Stimulated activated CD4-positive, alpha-beta T cell treated with anti-CD3 and anti-CD28 coated beads, Interleukin-2, amount 100 ng/mL, for 24 hours (primary cell): ENCODE measurements at regions not wholly inside any gene's neighbourhood (a gene's known extent, or its start where the extent isn't known, plus 50 kb on each side); places are given as distances from the start of the nearest gene placed in this dataset.
"Not testable (repeated sequence)": the region's sequence is repeated elsewhere in the genome, so short reads cannot be mapped to it uniquely, and the experiment has no call there.

Experiments
- DNase-seq, 2 donors: peaks; one replicate each; pipeline ENCODE4 v3.0.0-alpha.2; 2020

GRCh38 chr14:24744641-24745040 is 110.7 kb upstream of the GZMB start:
- DNase-seq: no peak

DNA sequence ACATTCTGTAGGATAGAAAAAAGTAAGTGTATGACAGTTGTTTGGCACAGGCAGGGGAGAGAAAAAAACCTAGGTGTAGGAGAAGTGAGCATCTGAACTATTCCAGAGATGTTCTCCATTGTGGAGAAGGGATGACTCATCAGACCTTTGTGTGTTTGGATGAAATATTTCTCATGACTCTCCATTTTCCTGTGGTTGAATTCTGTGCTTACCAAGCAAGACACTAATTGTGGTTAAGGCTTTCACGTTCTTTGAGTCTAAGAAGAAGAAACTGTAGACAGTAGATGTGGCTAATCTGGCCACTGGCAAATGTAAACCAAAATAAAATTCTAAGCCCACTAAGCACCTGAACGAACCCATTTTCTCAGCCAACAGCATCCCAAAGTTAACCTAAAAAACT is 107.9 kb upstream of the GZMB start:
- DNase-seq: no peak

DNA sequence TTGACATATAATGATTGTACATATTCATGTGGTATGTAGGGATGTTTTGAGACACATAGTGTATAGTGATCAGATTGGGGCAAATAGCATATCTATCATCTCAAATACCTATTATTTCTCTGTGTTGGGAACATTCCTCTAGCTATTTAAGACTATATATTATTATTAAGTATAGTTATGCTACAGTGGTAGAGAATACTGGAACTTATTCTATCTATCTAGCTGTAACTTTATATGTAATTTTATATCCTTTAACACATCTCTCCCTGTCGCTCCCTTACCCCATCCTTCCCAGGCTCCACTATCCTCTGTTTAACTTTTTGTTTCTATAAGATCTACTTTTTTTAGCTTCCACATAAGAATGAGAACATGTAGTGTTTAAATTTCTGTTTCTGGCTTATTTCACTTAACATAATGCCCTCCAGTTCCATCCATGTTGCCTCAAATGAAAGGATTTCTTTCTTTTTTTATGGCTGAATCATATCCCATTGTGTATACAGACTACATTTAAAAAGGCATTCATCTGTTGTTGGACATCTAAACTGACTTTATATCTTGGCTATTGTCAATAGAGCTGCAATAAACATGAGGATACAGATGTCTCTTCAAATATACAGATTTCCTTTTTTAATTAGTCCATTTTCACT is 102.1 kb upstream of the GZMB start:
- DNase-seq: no peak

DNA sequence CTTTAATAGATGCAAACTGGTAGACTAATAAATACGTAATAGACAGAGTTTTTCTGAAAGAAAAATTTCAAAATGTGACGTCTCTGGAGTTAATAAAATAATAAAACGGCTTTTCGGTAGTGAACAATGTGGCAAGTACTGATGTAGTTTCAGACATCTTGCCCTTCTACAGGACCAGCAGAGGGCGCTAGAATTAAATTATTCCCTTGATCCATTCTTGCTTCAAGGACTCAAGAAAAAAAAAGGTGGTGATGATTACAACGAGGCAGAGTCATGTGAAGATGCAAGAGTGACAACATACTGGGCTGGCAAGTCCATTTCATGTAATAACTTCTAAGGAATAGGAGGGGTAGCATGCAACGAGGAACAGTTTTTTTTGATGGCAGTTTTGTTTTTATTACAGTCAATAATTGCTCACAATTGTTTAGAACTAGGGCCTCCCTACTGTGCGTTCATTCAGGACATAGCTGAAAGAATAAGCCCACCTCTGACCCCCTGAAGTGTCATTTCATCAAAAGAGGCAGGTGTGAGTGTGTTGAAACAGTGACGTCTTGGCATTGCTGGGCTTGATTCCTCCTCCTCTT is 101.0 kb upstream of the GZMB start:
- peak; percentile 13 to 23 for DNase-seq

DNA sequence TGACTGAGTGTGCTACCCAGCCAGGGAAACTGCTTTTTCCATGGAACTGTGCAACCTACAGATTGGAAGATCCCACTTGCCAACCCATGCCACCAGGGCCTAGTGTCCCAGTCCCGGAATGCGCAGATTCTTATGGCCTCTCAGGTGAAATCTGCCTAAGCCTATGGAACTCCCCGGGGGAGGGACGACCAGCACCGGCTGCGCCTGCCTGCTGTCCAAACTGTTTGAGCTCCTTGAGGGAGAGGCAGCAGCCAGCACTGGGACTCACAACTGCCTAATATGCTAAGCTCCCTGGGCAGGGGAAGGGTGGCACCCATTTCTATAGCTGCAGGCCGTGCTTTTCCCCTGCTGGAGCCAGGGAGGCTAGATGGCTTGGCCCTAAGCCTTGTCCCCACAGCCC is 92.5 kb upstream of the GZMB start:
- no peak for DNase-seq

DNA sequence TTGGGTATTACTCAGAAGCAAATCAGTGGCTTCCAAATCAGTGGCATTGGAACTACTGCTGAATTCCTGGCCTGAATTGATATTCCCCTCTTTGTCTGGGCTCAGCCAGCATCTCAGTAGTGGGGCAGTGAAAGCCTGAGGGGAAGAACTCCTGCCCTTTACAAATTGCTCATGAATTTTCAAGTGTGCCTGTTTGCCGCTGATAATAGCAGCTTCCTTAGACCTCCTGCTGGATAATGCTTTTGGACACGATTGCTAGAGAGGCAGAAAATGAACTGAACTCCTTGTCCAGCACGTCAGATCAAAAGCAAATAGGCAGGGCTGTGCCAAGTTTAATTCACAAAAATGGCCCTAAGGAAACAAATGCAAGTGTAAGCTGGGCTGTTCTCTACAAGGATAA is 91.3 kb upstream of the GZMB start:
- no peak for DNase-seq

- no peak for DNase-seq
Measured at GRCh38 chr14:24721775-24722174, 87.8 kb upstream of the GZMB start.

DNA sequence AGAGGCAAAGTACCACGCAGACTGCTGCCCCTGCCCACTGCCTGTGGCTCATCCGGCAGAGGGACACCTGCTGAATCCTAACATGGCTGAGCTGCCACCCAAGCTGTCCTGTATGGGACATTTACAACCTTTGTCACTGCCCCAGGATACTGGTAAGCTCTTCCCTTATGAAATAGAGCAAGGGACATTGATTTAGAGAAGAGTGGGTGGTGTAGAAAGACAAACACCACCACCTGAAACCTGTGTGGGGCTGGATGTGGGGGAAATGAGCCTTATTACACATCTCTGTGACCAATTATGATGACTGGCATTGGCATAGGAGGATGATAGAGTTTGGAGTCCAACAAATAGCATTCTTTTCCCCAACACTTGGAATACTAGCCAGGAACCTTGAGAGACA is 81.2 kb upstream of the GZMB start:
- no peak for DNase-seq

- no peak for DNase-seq
Measured at GRCh38 chr14:24713404-24713803, 79.4 kb upstream of the GZMB start.

DNA sequence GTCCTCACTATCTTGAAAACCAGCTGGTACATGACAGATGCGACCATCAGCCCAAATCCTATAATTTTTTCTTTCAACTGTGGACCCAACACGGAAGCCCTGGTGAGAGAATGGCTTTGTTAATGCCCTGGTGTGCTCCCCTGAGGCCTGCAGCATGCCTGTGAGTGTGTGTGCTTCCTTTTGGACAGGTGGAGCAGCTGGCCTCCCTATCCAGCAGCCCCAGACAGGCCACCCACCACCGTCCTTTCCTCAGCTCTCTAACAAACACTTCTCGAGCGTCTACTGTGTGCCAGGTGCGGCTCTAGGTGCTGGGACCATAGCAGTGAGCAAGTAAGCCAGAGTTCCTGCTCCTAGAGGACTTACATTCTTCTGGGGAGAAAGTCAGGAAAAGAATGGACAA is 78.9 kb upstream of the GZMB start:
- no peak for DNase-seq

DNA sequence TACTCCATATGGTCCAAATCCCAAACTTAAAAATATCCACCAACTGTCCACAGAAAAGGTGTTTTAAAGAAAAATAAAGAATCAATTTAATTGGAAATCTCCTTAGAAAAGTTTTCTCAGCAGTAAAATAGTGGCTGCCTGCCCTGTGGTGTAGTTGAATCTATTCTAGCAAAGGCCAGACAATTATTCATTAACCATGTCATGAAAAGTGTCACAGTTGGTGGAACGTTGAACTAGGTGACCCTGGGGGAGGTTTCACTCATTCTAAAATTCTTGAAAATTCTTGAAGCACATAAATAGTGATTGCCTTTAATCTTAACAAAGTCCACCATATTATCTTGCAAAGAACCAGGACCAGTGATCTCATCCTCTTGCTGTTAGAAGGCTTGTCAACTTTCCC is 78.4 kb upstream of the GZMB start:
- no peak for DNase-seq

DNA sequence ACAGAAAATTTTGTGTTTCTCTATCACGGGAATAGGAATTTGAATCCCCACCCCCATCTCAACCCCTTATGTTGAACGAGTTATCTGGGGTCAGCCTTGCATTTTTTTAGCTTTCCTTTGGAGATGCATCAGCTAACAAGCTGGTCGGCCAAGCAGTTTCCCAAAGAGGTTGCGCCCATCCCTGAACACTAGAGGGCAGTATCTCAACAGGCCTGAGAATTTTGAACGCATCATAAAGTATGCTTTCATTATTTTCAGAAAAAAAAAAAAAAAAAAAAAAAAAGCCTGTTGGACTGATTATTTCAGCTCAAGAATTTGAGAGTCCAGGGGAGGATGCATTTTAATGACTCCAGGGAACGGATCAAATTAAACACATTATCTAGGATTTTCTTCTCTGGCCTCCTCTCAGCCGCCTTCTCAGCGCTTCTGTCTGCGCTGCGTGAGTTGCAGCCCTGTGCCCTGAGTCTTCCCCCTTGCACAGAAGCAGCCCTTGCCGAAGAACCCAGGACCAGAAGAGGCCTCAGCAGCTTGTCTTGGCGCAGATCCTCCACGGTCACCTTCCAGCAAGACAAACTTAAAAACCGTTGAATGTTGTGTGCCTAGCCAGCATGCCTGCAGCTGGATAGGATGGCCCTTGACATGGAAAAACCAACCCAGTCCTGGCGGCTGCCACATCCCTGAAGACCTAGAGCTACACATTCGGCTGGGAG is 76.6 kb upstream of the GZMB start:
- peak; percentile 60 to 62 for DNase-seq

- no peak for DNase-seq
Measured at GRCh38 chr14:24708684-24709083, 74.7 kb upstream of the GZMB start.

DNA sequence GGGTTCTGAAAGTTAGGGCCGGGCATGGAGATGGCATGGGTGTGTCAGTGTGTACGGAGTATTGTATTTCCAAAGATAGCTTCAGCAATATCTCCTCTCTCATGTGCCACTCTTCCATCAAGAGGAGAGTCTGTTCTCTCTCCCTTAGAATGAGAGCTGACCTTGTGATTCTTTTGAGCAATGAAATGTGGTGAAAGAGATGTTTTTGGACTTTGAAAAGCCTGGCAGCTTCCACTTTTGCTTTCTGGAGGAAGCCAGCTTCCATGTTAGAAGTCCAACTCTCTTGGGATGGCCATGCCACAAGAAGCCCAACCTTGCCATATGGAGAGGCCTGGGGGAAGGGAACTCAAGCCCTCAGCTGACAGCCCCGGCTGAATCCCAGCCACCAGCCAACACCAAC is 72.4 kb upstream of the GZMB start:
- DNase-seq: no peak

GRCh38 chr14:24705840-24706239 is 71.8 kb upstream of the GZMB start:
- DNase-seq: no peak

DNA sequence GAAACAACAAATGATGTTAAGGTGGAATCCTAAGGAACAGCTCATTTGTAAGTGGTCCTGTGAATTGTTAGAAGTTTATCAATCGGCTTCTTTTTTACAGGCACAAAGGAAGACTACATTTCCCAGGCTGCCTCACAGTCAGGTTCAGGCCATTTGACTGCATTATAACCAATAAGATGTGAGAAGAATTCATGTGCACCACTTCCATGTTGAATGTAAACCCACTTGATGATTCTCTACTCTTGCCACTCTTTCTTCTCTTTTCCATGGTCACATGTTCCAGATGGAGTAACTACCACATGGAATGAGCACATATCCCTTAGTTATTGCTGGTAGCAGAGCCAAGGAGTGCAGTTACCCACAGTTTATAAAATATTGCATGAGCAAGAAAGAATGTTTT is 67.1 kb upstream of the GZMB start:
- DNase-seq: no peak

GRCh38 chr14:24700511-24700910 is 66.5 kb upstream of the GZMB start:
- DNase-seq: no peak

GRCh38 chr14:24699052-24699451 is 65.1 kb upstream of the GZMB start:
- DNase-seq: no peak

DNA sequence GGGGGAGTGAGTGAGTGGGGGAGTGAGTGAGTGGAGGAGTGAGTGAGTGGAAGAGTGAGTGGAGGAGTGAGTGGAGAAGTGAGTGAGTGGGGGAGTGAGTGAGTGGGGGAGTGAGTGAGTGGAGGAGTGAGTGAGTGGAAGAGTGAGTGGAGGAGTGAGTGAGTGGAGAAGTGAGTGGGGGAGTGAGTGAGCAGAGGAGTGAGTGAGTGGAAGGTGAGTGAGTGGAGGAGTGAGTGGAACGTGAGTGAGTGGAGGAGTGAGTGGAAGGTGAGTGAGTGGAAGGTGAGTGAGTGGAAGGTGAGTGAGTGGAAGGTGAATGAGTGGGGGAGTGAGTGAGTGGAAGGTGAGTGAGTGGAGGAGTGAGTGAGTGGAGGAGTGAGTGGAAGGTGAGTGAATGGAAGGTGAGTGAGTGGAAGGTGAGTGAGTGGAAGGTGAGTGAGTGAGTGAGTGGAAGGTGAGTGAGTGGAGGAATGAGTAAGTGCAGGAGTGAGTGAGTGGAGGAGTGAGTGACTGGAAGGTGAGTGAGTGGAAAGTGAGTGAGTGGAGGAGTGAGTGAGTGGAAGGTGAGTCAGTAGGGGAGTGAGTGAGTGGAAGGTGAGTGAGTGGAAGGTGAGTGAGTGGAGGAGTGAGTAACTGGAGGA is 62.4 kb upstream of the GZMB start:
- not testable (repeated sequence) for DNase-seq

GRCh38 chr14:24695265-24696241 is 61.6 kb upstream of the GZMB start:
- DNase-seq: no peak

DNA sequence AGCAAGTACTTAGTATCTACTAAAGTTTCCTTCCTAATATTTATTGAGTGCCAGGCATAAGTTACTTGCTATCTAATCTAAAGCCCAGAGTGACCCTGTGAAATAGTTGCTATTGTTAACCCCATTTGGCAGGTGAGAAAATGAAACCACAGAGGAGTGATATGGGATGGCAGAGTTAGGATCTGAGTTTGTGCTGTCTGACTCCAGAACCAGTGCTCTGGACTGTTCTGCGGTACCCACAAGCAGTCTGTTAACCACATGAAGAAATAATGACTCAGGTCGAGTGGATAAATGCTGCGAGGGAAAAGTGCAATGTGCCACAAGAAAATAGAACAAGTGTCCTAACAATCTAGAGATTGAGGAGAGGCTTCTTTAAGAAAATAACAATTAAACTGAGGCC is 60.7 kb upstream of the GZMB start:
- DNase-seq: no peak

- DNase-seq: no peak
Measured at GRCh38 chr14:24693983-24694382, 60.0 kb upstream of the GZMB start.

- no peak for DNase-seq
Measured at GRCh38 chr14:24693353-24693737, 59.4 kb upstream of the GZMB start.
